Colonic mucosa (tissue), 4 donors: ENCODE measurements at regions not wholly inside any gene's neighbourhood (a gene's known extent, or its start where the extent isn't known, plus 50 kb on each side); places are given as distances from the start of the nearest gene placed in this dataset.
A peak's percentile ranks its signal among the peaks of the same experiment; 100 is the strongest.

ENCODE experiments used
- DNase-seq: peaks from one replicate; pipeline ENCODE4 v3.0.0-alpha.2; 2020
- H3K27ac ChIP-seq: fragments of 200-600 bp; one replicate; pipeline ENCODE4 v1.8.0; 2021
- H3K27me3 ChIP-seq: fragments of 200-600 bp; one replicate; pipeline ENCODE4 v1.8.0; 2021
- H3K36me3 ChIP-seq: fragments of 200-600 bp; one replicate; pipeline ENCODE4 v1.8.0; 2021
- H3K4me1 ChIP-seq: fragments of 200-600 bp; one replicate; pipeline ENCODE4 v1.8.0; 2021; ENCODE audit warnings: mild to moderate bottlenecking
- H3K4me3 ChIP-seq: fragments of 200-600 bp; one replicate; pipeline ENCODE4 v1.8.0; 2021
- H3K9ac ChIP-seq, 2 donors: one replicate each; pipeline ENCODE4 v1.7.0; 2013; ENCODE audit warnings: control low read depth in 2 of 2, low read depth in 2 of 2, low read length in 2 of 2
- H3K9me3 ChIP-seq: fragments of 200-600 bp; one replicate; pipeline ENCODE4 v1.8.0; 2021
- intact Hi-C: fragments of 100-400 bp; cut with DNase I; formaldehyde crosslinking; loops from one replicate; pipeline ENCODE4 v1.14.1; 2022
- TF ChIP-seq, protein P1 (sequence below): fragments of 200-600 bp; IDR thresholded peaks from one replicate; pipeline ENCODE4 v1.8.0; 2022; ENCODE audit warnings: antibody characterized with exemption, mild to moderate bottlenecking
- donor health status: healthy.
- donor health status: DM: no; HTN: no; CAD: no.
- donor health status: DM: no; HTN: no; CAD: no.

DNA sequence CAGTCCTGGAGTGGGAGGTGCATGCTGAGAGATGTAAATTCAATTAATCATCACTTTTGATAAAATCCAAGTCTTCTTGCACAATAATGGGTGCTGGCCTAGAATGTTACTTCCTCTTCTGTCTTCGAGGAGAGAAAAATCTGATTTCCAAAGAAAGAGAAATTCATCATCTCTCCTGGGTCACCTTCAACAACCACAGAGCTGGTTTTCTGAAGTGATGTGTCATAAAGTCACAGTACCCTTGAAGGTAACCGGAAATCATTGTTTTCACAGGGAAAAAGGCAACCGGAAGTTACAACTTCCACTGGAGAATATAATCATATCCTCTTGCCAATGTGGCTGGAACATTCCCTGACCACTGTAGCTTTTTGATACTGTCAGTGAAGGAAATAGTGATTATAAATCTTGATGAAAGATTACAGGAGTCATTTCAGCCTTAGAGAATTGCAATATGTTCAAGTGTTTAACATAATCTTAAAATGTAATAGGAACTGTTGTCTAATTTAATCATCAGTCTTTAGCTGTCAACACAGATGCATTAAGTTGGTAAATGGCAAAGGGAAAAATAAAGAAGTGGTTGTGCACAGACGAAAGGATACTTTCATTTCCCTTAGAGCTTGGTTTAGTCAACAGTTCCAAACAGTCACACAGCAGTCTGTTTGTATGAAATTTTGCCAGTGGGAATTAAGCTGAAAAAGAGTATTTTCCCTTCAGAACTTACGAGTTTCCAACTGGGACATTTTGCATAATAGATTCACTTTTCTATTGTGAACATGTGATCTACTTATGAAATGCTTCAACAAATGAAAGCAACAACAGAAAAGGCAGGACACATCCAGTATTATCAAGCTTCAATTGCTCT, 106.5 kb upstream of the SLC4A7 start:
- Histone ChIP-seq H3K9me3 (no peaks in the 10 kb centered on the region), H3K27ac (peak overlapping the region; percentile 44), H3K9ac (no peak overlapping the region), H3K36me3 (no peaks in the 10 kb centered on the region), H3K27me3 (no peaks in the 10 kb centered on the region), H3K4me3 (no peak overlapping the region), H3K4me1 (no peaks in the 10 kb centered on the region)
- TF ChIP-seq, protein P1, sequence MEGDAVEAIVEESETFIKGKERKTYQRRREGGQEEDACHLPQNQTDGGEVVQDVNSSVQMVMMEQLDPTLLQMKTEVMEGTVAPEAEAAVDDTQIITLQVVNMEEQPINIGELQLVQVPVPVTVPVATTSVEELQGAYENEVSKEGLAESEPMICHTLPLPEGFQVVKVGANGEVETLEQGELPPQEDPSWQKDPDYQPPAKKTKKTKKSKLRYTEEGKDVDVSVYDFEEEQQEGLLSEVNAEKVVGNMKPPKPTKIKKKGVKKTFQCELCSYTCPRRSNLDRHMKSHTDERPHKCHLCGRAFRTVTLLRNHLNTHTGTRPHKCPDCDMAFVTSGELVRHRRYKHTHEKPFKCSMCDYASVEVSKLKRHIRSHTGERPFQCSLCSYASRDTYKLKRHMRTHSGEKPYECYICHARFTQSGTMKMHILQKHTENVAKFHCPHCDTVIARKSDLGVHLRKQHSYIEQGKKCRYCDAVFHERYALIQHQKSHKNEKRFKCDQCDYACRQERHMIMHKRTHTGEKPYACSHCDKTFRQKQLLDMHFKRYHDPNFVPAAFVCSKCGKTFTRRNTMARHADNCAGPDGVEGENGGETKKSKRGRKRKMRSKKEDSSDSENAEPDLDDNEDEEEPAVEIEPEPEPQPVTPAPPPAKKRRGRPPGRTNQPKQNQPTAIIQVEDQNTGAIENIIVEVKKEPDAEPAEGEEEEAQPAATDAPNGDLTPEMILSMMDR: no peak
- intact Hi-C loops: no loop called here
- DNase-seq: no peak

DNA sequence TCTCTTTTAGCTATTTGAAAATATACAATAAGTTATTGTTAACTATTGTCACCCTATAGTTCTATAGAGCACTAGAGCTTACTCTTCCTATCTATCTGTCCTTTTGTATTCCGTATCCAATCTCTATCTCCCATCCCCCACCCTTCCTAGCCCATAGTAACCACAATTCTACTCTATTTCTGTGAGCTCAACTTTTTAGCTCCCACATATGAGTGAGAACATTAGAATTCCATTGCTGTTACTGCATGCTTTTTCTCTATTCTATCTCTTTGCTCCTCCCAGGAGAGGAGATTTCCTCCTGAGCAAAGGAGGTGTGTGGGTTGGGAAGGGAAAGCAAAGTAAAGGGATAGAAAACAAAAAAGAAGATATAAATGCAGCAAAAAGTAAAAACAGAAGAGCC, 105.6 kb upstream of the SLC4A7 start:
- DNase-seq: no peak
- H3K27me3 ChIP-seq: no peaks in the 10 kb centered on the region
- no peaks in the 10 kb centered on the region for H3K9me3 ChIP-seq
- no peaks in the 10 kb centered on the region for H3K4me1 ChIP-seq
- H3K9ac ChIP-seq: no peak overlapping the region
- H3K36me3 ChIP-seq: no peaks in the 10 kb centered on the region
- no peak overlapping the region for H3K4me3 ChIP-seq
- TF ChIP-seq, protein P1: no peak
- intact Hi-C loops: no loop called here
- peak overlapping the region; percentile 6 for H3K27ac ChIP-seq

DNA sequence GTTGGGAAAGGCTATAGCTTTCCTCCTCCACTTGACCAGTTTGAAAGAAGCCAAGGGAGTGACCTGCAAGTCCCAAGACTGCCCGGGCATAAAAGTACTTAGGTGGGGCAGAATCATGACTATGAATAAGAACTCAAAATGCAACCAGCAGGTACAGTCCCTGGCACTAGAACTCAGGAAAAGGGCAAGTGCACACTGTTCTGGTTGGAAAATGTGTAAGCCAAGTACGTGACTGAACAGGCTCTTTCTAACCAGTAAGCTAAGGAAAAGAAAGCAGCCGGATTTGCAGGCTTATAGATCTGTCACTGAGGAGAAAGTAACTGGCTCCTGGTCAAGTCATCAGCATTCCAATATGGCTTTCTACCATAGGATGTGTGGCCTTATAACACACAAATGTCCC, 101.2 kb upstream of the SLC4A7 start:
- Histone ChIP-seq H3K9ac (no peak overlapping the region), H3K36me3 (no peaks in the 10 kb centered on the region), H3K4me1 (no peaks in the 10 kb centered on the region), H3K27ac (no peak overlapping the region), H3K27me3 (no peaks in the 10 kb centered on the region), H3K9me3 (no peaks in the 10 kb centered on the region), H3K4me3 (no peak overlapping the region)
- no peak for DNase-seq
- TF ChIP-seq, protein P1: no peak
- intact Hi-C loops: no loop called here

DNA sequence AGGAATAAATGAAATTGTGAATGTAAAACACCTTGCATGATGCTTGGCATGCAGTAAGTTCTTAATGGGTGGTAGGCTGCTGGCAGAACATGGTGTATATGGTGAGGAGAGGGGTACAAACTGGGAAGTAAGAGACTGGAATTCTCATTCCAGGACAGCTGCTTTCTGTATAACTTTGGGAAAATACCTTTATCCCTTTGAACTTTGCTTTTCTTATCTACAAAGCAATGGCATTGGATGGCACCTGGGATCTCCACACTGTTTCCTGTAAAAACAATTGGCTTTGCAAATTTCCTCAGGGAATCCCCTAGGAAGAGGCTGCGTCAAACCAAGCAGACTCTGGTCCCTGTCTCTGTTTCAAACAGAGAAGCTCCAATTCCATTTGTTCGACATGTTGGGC, 100.7 kb upstream of the SLC4A7 start:
- DNase-seq: no peak
- Histone ChIP-seq H3K4me3 (no peak overlapping the region), H3K27ac (no peak overlapping the region), H3K9me3 (no peaks in the 10 kb centered on the region), H3K9ac (no peak overlapping the region), H3K27me3 (no peaks in the 10 kb centered on the region), H3K36me3 (no peaks in the 10 kb centered on the region), H3K4me1 (no peaks in the 10 kb centered on the region)
- intact Hi-C loops: no loop called here
- TF ChIP-seq, protein P1: no peak

DNA sequence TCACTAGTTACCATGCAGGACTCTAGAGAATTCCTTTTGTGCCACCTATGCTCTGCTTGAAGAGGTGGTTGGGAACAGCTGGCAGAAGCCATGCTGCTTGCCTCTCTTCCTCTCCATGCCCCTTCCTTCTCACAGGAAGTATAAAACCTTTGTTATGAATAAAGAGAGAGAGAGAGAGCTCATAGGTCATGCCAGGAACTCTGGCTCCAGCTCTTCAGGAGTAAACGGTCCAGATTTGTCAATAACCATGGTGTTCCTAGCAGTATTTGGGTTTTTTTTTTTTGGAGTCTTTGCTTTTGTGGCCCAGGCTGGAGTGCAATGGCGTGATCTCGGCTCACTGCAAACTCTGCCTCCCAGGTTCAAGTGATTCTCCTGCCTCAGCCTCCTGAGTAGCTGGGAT, 97.7 kb upstream of the SLC4A7 start:
- H3K9ac ChIP-seq: no peak overlapping the region

More for the DNA sequence above, 97.7 kb upstream of the SLC4A7 start:
- H3K27ac ChIP-seq: no peak overlapping the region
- TF ChIP-seq, protein P1: no peak
- H3K4me3 ChIP-seq: no peak overlapping the region
- H3K4me1 ChIP-seq: no peaks in the 10 kb centered on the region
- no peaks in the 10 kb centered on the region for H3K27me3 ChIP-seq
- intact Hi-C loops: no loop called here
- H3K36me3 ChIP-seq: no peaks in the 10 kb centered on the region
- DNase-seq: no peak
- no peaks in the 10 kb centered on the region for H3K9me3 ChIP-seq
